AG04450 (cell line): ENCODE measurements at regions not wholly inside any gene's neighbourhood (a gene's known extent, or its start where the extent isn't known, plus 50 kb on each side); places are given as distances from the start of the nearest gene placed in this dataset.

Experiments used
- CTCF ChIA-PET: fragments of 300-600, 350-600 bp; formaldehyde crosslinking; extraction: SDS; loops from one replicate; lab custom pipeline; 2022; ENCODE audit warnings: antibody characterized with exemption, inconsistent platforms; lab: Charles Lee
- POLR2A ChIA-PET: fragments of 350-600 bp; formaldehyde crosslinking; extraction: SDS; loops from one replicate; lab custom pipeline; 2021; ENCODE audit warnings: antibody characterized with exemption, inconsistent platforms; lab: Yijun Ruan, JAX
- DNase-seq: peaks from one replicate; pipeline ENCODE4 v3.0.0-alpha.2; 2011; ENCODE audit warnings: low read depth, low spot score
- H3K27ac ChIP-seq: one replicate; pipeline ENCODE4 v1.5.1; 2012; ENCODE audit warnings: low read depth, low read length, control low read depth
- H3K27me3 ChIP-seq: one replicate; pipeline ENCODE4 v1.6.0; 2012; ENCODE audit warnings: low read length; ENCODE audit not compliant: control insufficient read depth, insufficient read depth
- H3K4me3 ChIP-seq: 2 replicates; pipeline ENCODE4 v1.5.1; 2011; ENCODE audit warnings: mild to moderate bottlenecking, low read depth, low read length, control low read depth
- H3K9me3 ChIP-seq: 2 replicates; pipeline ENCODE4 v1.5.1; 2012; ENCODE audit warnings: low read length; ENCODE audit not compliant: control insufficient read depth, insufficient read depth
- TF ChIP-seq, protein P1 (sequence below): IDR thresholded peaks from 2 replicates; pipeline ENCODE4 v1.5.1; 2011; ENCODE audit warnings: low read depth, low read length, control low read depth, inconsistent platforms

DNA sequence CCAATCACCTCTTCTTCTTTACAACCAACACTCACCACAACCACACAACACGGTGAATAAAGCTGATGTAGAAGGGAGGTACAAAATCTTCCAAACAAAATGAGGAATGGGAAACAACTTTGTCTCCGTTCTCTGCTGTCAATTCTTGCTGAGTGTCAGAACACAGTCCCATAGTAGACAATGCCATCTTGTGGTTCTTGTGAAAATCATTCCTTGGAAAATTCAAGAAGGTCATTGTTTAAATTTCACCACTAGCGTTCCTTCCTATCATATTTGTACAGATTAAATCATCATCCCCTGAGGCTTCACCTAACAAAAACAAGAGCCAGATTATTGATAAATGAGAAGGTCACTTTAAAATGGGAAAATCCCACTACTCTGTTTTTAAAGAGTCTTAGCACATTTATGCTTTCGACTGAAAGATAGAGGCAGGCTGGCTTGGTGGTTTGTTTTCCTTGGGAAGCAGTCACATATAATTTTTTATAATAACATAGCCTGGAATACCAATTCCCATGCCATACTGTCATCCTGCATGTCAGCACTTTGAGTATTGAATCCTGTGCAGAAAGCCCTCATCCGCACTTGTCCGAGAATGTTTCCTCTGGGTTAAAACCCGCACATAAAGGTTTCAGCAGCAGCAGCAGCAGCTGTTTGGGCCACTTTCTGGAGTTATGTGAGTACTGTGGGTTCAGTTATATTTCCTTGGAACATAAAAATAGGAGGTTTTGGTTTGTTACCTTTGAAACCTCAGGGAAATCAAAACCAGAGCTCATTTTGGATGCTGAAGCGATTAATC is 395.0 kb upstream of the SMARCA2 start:
- no peak for DNase-seq
- no peak overlapping the region for H3K4me3 ChIP-seq
- H3K27me3 ChIP-seq = no peaks in the 10 kb centered on the region
- TF ChIP-seq, protein P1, sequence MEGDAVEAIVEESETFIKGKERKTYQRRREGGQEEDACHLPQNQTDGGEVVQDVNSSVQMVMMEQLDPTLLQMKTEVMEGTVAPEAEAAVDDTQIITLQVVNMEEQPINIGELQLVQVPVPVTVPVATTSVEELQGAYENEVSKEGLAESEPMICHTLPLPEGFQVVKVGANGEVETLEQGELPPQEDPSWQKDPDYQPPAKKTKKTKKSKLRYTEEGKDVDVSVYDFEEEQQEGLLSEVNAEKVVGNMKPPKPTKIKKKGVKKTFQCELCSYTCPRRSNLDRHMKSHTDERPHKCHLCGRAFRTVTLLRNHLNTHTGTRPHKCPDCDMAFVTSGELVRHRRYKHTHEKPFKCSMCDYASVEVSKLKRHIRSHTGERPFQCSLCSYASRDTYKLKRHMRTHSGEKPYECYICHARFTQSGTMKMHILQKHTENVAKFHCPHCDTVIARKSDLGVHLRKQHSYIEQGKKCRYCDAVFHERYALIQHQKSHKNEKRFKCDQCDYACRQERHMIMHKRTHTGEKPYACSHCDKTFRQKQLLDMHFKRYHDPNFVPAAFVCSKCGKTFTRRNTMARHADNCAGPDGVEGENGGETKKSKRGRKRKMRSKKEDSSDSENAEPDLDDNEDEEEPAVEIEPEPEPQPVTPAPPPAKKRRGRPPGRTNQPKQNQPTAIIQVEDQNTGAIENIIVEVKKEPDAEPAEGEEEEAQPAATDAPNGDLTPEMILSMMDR = no peak
- no peak overlapping the region for H3K27ac ChIP-seq
- peaks cover 6% of the 10 kb centered on the region; the same call in 1 of the 2 replicates for H3K9me3 ChIP-seq
- POLR2A ChIA-PET = no interaction called here
- CTCF ChIA-PET = interaction anchor here (1.0 kb wide), 1 partner anchor 520 kb away, joined by 4 read pairs; no protein-coding TSS in a partner anchor

DNA sequence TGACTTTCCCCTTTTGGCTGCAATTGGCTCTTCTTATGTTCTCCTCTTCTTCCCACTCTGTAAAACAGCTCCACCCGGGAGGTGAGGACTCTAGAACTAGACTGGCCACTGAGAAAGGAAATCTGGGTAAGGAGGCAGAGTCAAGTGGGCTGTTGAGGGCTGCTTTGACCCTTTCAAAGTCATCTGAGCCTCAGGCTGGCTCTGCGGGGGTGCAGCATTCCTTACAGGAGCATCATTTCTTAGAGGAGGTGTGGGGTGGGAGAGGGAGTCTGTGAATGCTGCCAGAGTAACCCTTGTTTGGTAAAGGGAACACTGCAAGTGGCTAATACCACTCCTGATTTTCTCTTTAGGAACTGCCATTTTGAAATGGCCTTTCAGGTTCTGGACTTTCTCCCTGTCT is 377.7 kb upstream of the SMARCA2 start:
- ChIA-PET CTCF (no interaction called here), POLR2A (no interaction called here)
- no peak overlapping the region for H3K27ac ChIP-seq
- no peak for DNase-seq
- no peak overlapping the region for H3K4me3 ChIP-seq
- TF ChIP-seq, protein P1 = no peak
- no peaks in the 10 kb centered on the region for H3K27me3 ChIP-seq
- H3K9me3 ChIP-seq = peaks cover 12% of the 10 kb centered on the region

DNA sequence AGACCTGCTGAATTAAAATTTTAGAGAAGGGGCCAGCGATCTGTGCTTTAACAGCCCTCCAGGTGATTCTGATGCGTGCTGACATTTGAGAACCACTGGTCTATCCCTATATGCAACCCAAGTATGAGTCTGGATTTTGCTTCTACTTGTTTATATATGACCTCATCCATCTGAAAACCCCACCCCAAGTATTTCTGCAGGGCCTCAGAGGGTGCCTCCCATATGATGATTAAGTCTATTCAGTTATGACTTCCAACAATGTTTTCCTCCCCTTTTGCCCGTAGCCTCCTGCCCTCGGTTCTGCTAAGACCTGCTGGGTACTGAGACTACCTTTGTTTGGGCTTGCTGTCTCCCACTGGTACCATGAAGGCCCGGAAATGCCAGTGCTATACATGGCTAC is 376.0 kb upstream of the SMARCA2 start:
- Histone ChIP-seq H3K27me3 (no peaks in the 10 kb centered on the region), H3K4me3 (no peak overlapping the region), H3K9me3 (peaks cover 10% of the 10 kb centered on the region), H3K27ac (no peak overlapping the region)
- DNase-seq = no peak
- ChIA-PET POLR2A (no interaction called here), CTCF (no interaction called here)
- TF ChIP-seq, protein P1 = no peak

GRCh38 chr9:1647776-1648175 is 367.4 kb upstream of the SMARCA2 start:
- TF ChIP-seq, protein P1 = no peak
- Histone ChIP-seq H3K27me3 (no peaks in the 10 kb centered on the region), H3K9me3 (peaks cover 3% of the 10 kb centered on the region), H3K27ac (no peak overlapping the region), H3K4me3 (no peak overlapping the region)
- POLR2A ChIA-PET = no interaction called here
- no peak for DNase-seq
- CTCF ChIA-PET = no interaction called here

- CTCF ChIA-PET = no interaction called here
- POLR2A ChIA-PET = no interaction called here
Measured at GRCh38 chr9:1653282-1653681, 361.9 kb upstream of the SMARCA2 start.

More at GRCh38 chr9:1653282-1653681, 361.9 kb upstream of the SMARCA2 start:
- H3K4me3 ChIP-seq = no peak overlapping the region
- no peaks in the 10 kb centered on the region; the same call in 1 of the 2 replicates for H3K9me3 ChIP-seq
- H3K27me3 ChIP-seq = no peaks in the 10 kb centered on the region
- TF ChIP-seq, protein P1 = no peak
- DNase-seq = no peak
- H3K27ac ChIP-seq = no peak overlapping the region
